Neuronal stem cell (in vitro differentiated cells): ENCODE measurements at regions not wholly inside any gene's neighbourhood (a gene's known extent, or its start where the extent isn't known, plus 50 kb on each side); places are given as distances from the start of the nearest gene placed in this dataset.

Experiments
- DNase-seq: peaks from one replicate; pipeline ENCODE4 v3.0.0-alpha.2; 2013; ENCODE audit warnings: low spot score
- H2AFZ ChIP-seq: one replicate; pipeline ENCODE4 v1.6.1; 2013; ENCODE audit warnings: mild to moderate bottlenecking, low read length, inconsistent platforms
- H2AK5ac ChIP-seq: 2 replicates; pipeline ENCODE4 v1.6.1; 2013; ENCODE audit warnings: low read depth, mild to moderate bottlenecking, inconsistent platforms, low read length, moderate library complexity, mixed read lengths
- H2BK120ac ChIP-seq: 2 replicates; pipeline ENCODE4 v1.6.1; 2013; ENCODE audit warnings: low read depth, mild to moderate bottlenecking, inconsistent platforms, low read length, moderate library complexity, mixed read lengths
- H2BK12ac ChIP-seq: one replicate; pipeline ENCODE4 v1.6.1; 2013; ENCODE audit warnings: low read length, inconsistent platforms
- H2BK15ac ChIP-seq: 2 replicates; pipeline ENCODE4 v1.6.1; 2013; ENCODE audit warnings: mild to moderate bottlenecking, low read length, inconsistent platforms, mixed read lengths
- H2BK5ac ChIP-seq: one replicate; pipeline ENCODE4 v1.6.1; 2013; ENCODE audit warnings: inconsistent platforms, mild to moderate bottlenecking, low read length, moderate library complexity
- H3K14ac ChIP-seq: one replicate; pipeline ENCODE4 v1.6.1; 2013; ENCODE audit warnings: low read length, inconsistent platforms
- H3K18ac ChIP-seq: 2 replicates; pipeline ENCODE4 v1.6.1; 2013; ENCODE audit warnings: low read length, inconsistent platforms
- H3K23ac ChIP-seq: 2 replicates; pipeline ENCODE4 v1.6.1; 2013; ENCODE audit warnings: low read depth, mild to moderate bottlenecking, mixed read lengths, low read length, inconsistent platforms; ENCODE audit not compliant: poor library complexity
- H3K27ac ChIP-seq: replicated peaks from 3 replicates; pipeline ENCODE4 v1.5.1; 2013; ENCODE audit warnings: low read length, inconsistent platforms
- H3K27me3 ChIP-seq, 3 experiments: 2 replicates each; pipeline ENCODE4 v1.6.1; 2013; ENCODE audit warnings: low read length in 3 of 3, mild to moderate bottlenecking in 2 of 3, inconsistent platforms in 1 of 3, low read depth in 1 of 3, mixed read lengths in 1 of 3, moderate library complexity in 1 of 3; ENCODE audit not compliant: control insufficient read depth in 3 of 3, insufficient read depth in 3 of 3
- H3K36me3 ChIP-seq, 2 donors: replicated peaks in 1 of 2; 2 replicates each; pipeline ENCODE4 v1.6.1; 2013; ENCODE audit warnings: low read length in 2 of 2; ENCODE audit not compliant: control insufficient read depth in 2 of 2, insufficient read depth in 2 of 2
- H3K4ac ChIP-seq: 2 replicates; pipeline ENCODE4 v1.6.1; 2013; ENCODE audit warnings: inconsistent platforms, mild to moderate bottlenecking, low read length, moderate library complexity
- H3K4me1 ChIP-seq, 2 donors: 1 replicate in 1 of 2; 2 replicates in 1 of 2; pipeline ENCODE4 v1.6.1; 2013; ENCODE audit warnings: low read length in 2 of 2, low read depth in 1 of 2; ENCODE audit not compliant: control insufficient read depth in 2 of 2, insufficient read depth in 1 of 2
- H3K4me2 ChIP-seq: one replicate; pipeline ENCODE4 v1.6.1; 2013; ENCODE audit warnings: mild to moderate bottlenecking, low read length, inconsistent platforms; ENCODE audit not compliant: insufficient read depth, poor library complexity, severe bottlenecking
- H3K4me3 ChIP-seq, 2 donors: 2 replicates each; pipeline ENCODE4 v1.5.1; 2013; ENCODE audit warnings: low read length in 2 of 2, mild to moderate bottlenecking in 2 of 2, inconsistent platforms in 1 of 2, moderate library complexity in 1 of 2
- H3K79me1 ChIP-seq: one replicate; pipeline ENCODE4 v1.6.1; 2013; ENCODE audit warnings: low read depth, mild to moderate bottlenecking, inconsistent platforms, low read length, moderate library complexity
- H3K9ac ChIP-seq: one replicate; pipeline ENCODE4 v1.6.1; 2013; ENCODE audit warnings: mild to moderate bottlenecking, low read depth, low read length, inconsistent platforms; ENCODE audit not compliant: poor library complexity
- H3K9me3 ChIP-seq, 2 donors: replicated peaks in 1 of 2; 2 replicates each; pipeline versions ENCODE3 to v1.6.1; 2013; ENCODE audit warnings: low read length in 2 of 2, mild to moderate bottlenecking in 2 of 2, inconsistent platforms in 1 of 2, low read depth in 1 of 2, mixed read lengths in 1 of 2, moderate library complexity in 1 of 2; ENCODE audit not compliant: control insufficient read depth in 2 of 2, insufficient read depth in 1 of 2
- H4K8ac ChIP-seq: one replicate; pipeline ENCODE4 v1.6.1; 2013; ENCODE audit warnings: low read depth, mild to moderate bottlenecking, inconsistent platforms, low read length, moderate library complexity
- H4K91ac ChIP-seq: one replicate; pipeline ENCODE4 v1.6.1; 2013; ENCODE audit warnings: low read length, low read depth, mild to moderate bottlenecking, inconsistent platforms; ENCODE audit not compliant: poor library complexity
- WGBS, 2 donors: extraction: QIAGEN DNeasy Blood & Tissue Kit; methylation state at CpG; one replicate each; pipeline ENCODE4 v1.1.7; 2013; ENCODE audit warnings: missing lambda C conversion rate in 2 of 2, mixed read lengths in 1 of 2; ENCODE audit not compliant: insufficient read length in 2 of 2, insufficient replicate concordance in 1 of 2; ENCODE audit errors: extremely low coverage in 2 of 2; 5-methylcytosine and 5-hydroxymethylcytosine counted together

- no peak overlapping the region for H3K27ac ChIP-seq
- no peak overlapping the region for H3K4ac ChIP-seq
- WGBS, 2 donors: no CpG with 5 or more reads among the region's 5 CpGs
These were observed 1129.9 kb upstream of the GYPC start for GRCh38 chr2:125526093-125526492.

GRCh38 chr2:125535089-125535488 lies 1120.9 kb upstream of the GYPC start:
- no peak overlapping the region for H2BK12ac ChIP-seq
- no peaks in the 10 kb centered on the region for H3K27me3 ChIP-seq
- no peaks in the 10 kb centered on the region for H3K79me1 ChIP-seq
- H4K91ac ChIP-seq: no peak overlapping the region
- no CpG with 5 or more reads among the region's 1 CpG for WGBS, 2 donors
- no peak overlapping the region for H3K14ac ChIP-seq
- H3K36me3 ChIP-seq: no peaks in the 10 kb centered on the region
- H2BK120ac ChIP-seq: no peak overlapping the region
- H2BK15ac ChIP-seq: no peak overlapping the region
- no peak overlapping the region for H3K4me3 ChIP-seq
- H2AK5ac ChIP-seq: no peak overlapping the region
- no peak overlapping the region for H3K23ac ChIP-seq
- no peak overlapping the region for H3K4me2 ChIP-seq
- H3K4me1 ChIP-seq: no peaks in the 10 kb centered on the region
- no peak overlapping the region for H4K8ac ChIP-seq
- DNase-seq: no peak
- H2BK5ac ChIP-seq: no peak overlapping the region
- no peak overlapping the region for H3K27ac ChIP-seq
- H2AFZ ChIP-seq: no peak overlapping the region
- H3K9ac ChIP-seq: no peak overlapping the region
- H3K9me3 ChIP-seq: no peaks in the 10 kb centered on the region
- no peak overlapping the region for H3K4ac ChIP-seq
- H3K18ac ChIP-seq: no peak overlapping the region

More at GRCh38 chr2:125526093-125526492, 1129.9 kb upstream of the GYPC start:
- no peak overlapping the region for H4K91ac ChIP-seq
- no peak overlapping the region for H2BK120ac ChIP-seq
- H4K8ac ChIP-seq: no peak overlapping the region
- no peaks in the 10 kb centered on the region for H3K9me3 ChIP-seq
- H3K18ac ChIP-seq: no peak overlapping the region
- H2BK12ac ChIP-seq: no peak overlapping the region
- no peaks in the 10 kb centered on the region for H3K36me3 ChIP-seq
- DNase-seq: no peak
- no peak overlapping the region for H2AFZ ChIP-seq
- no peak overlapping the region for H2BK15ac ChIP-seq
- H3K4me3 ChIP-seq: no peak overlapping the region
- no peaks in the 10 kb centered on the region for H3K27me3 ChIP-seq
- no peak overlapping the region for H3K4me2 ChIP-seq
- H3K23ac ChIP-seq: no peak overlapping the region
- H3K14ac ChIP-seq: no peak overlapping the region
- no peak overlapping the region for H3K9ac ChIP-seq
- no peak overlapping the region for H2AK5ac ChIP-seq
- no peak overlapping the region for H2BK5ac ChIP-seq
- H3K79me1 ChIP-seq: no peaks in the 10 kb centered on the region
- H3K4me1 ChIP-seq: no peaks in the 10 kb centered on the region

GRCh38 chr2:125543968-125544514 lies 1111.9 kb upstream of the GYPC start:
- Histone ChIP-seq H2AK5ac (no peak overlapping the region), H3K9ac (no peak overlapping the region), H3K4me2 (no peak overlapping the region), H3K4ac (no peak overlapping the region), H3K14ac (no peak overlapping the region), H2BK120ac (no peak overlapping the region), H3K27ac (no peak overlapping the region), H3K4me1 (no peaks in the 10 kb centered on the region), H2BK5ac (no peak overlapping the region), H2BK12ac (no peak overlapping the region), H3K4me3 (no peak overlapping the region), H3K9me3 (no peaks in the 10 kb centered on the region), H2BK15ac (no peak overlapping the region), H3K18ac (no peak overlapping the region), H3K27me3 (no peaks in the 10 kb centered on the region), H3K23ac (no peak overlapping the region), H3K79me1 (no peaks in the 10 kb centered on the region), H4K8ac (no peak overlapping the region), H2AFZ (no peak overlapping the region), H3K36me3 (no peaks in the 10 kb centered on the region), H4K91ac (no peak overlapping the region)
- 100% methylated on average over 1 of the region's 1 CpG for WGBS, 2 donors
- DNase-seq: no peak

- Histone ChIP-seq H3K4me3 (no peak overlapping the region), H3K23ac (no peak overlapping the region), H3K9me3 (no peaks in the 10 kb centered on the region), H4K8ac (no peak overlapping the region), H3K27me3 (no peaks in the 10 kb centered on the region), H4K91ac (no peak overlapping the region), H2BK15ac (no peak overlapping the region), H3K27ac (no peak overlapping the region), H3K4ac (no peak overlapping the region), H3K9ac (no peak overlapping the region), H3K18ac (no peak overlapping the region), H3K36me3 (no peaks in the 10 kb centered on the region), H3K4me1 (no peaks in the 10 kb centered on the region), H2BK120ac (no peak overlapping the region), H3K14ac (no peak overlapping the region), H2BK12ac (no peak overlapping the region), H2BK5ac (no peak overlapping the region), H3K4me2 (no peak overlapping the region), H2AFZ (no peak overlapping the region), H2AK5ac (no peak overlapping the region), H3K79me1 (no peaks in the 10 kb centered on the region)
- no CpG with 5 or more reads among the region's 1 CpG for WGBS, 2 donors
- no peak for DNase-seq
These were observed 1102.2 kb upstream of the GYPC start for GRCh38 chr2:125553768-125554167.
